SU-DHL-6 (cell line): ENCODE measurements at regions not wholly inside any gene's neighbourhood (a gene's known extent, or its start where the extent isn't known, plus 50 kb on each side); places are given as distances from the start of the nearest gene placed in this dataset.

ENCODE experiments used
- H2AFZ ChIP-seq: fragments of 200-600 bp; sonication (generic); 2 replicates; pipeline ENCODE4 v1.6.1; 2014; ENCODE audit warnings: low read depth, mild to moderate bottlenecking, moderate library complexity, mixed read lengths, antibody characterized with exemption, low read length; ENCODE audit not compliant: severe bottlenecking
- H3F3A ChIP-seq: fragments of 200-600 bp; shearing (Covaris generic); 2 replicates; pipeline ENCODE4 v1.6.0; 2016; ENCODE audit warnings: antibody characterized with exemption, mild to moderate bottlenecking; ENCODE audit not compliant: insufficient read depth
- H3K27ac ChIP-seq: fragments of 200-600 bp; sonication (generic); 2 replicates; pipeline ENCODE4 v1.5.1; 2016; ENCODE audit warnings: low read depth, mild to moderate bottlenecking, low read length, moderate library complexity, mixed read lengths
- H3K27me3 ChIP-seq: fragments of 200-600 bp; sonication (generic), shearing (Covaris generic); 2 replicates; pipeline ENCODE4 v1.6.0; 2014; ENCODE audit warnings: mild to moderate bottlenecking, low read length
- H3K36me3 ChIP-seq: fragments of 200-600 bp; sonication (generic); 2 replicates; pipeline ENCODE4 v1.6.1; 2014; ENCODE audit warnings: mild to moderate bottlenecking, low read length, mixed read lengths
- H3K4me2 ChIP-seq: fragments of 300-600, 200-600 bp; shearing (Covaris generic), sonication (generic); 2 replicates; pipeline ENCODE4 v1.6.0; 2014; ENCODE audit warnings: low read length, low read depth, mild to moderate bottlenecking; ENCODE audit not compliant: poor library complexity, severe bottlenecking
- H3K4me3 ChIP-seq: fragments of 200-600 bp; sonication (generic); 2 replicates; pipeline ENCODE4 v1.5.1; 2014; ENCODE audit warnings: antibody characterized with exemption, low read length, mild to moderate bottlenecking, mixed read lengths; ENCODE audit not compliant: insufficient read depth, poor library complexity, severe bottlenecking
- H3K79me2 ChIP-seq: fragments of 200-600 bp; sonication (generic); 2 replicates; pipeline ENCODE4 v1.6.1; 2014; ENCODE audit warnings: mild to moderate bottlenecking, low read length, moderate library complexity; ENCODE audit not compliant: insufficient read depth
- H3K9ac ChIP-seq: fragments of 200-600 bp; sonication (generic); 2 replicates; pipeline ENCODE4 v1.7.0; 2014; ENCODE audit warnings: mild to moderate bottlenecking, low read length
- H3K9me2 ChIP-seq: fragments of 200-600 bp; sonication (generic); replicated peaks from 2 replicates; pipeline ENCODE4 v1.6.1; 2014; ENCODE audit warnings: low read length; ENCODE audit not compliant: insufficient read depth
- H3K9me3 ChIP-seq: fragments of 200-600 bp; sonication (generic); 2 replicates; pipeline ENCODE4 v1.6.1; 2014; ENCODE audit warnings: low read length, mixed read lengths; ENCODE audit not compliant: insufficient read depth
- H4K20me1 ChIP-seq: fragments of 200-600 bp; sonication (generic); 2 replicates; pipeline ENCODE4 v1.6.1; 2014; ENCODE audit warnings: low read depth, mild to moderate bottlenecking, antibody characterized with exemption, low read length, moderate library complexity, mixed read lengths
- EZH2phosphoT487 ChIP-seq: fragments of 200-600 bp; sonication (generic), shearing (Covaris generic); conservative IDR thresholded peaks from 2 replicates; pipeline ENCODE4 v1.6.1; 2018; ENCODE audit warnings: mild to moderate bottlenecking, antibody characterized with exemption, low read length, moderate library complexity, mixed read lengths
- TF ChIP-seq, protein P1 (sequence below): fragments of 200-600 bp; sonication (generic); IDR thresholded peaks from one replicate; pipeline ENCODE4 v1.5.1; 2017; ENCODE audit warnings: antibody characterized with exemption, mild to moderate bottlenecking, low read length, moderate library complexity; ENCODE audit not compliant: insufficient read depth, poor library complexity, severe bottlenecking

DNA sequence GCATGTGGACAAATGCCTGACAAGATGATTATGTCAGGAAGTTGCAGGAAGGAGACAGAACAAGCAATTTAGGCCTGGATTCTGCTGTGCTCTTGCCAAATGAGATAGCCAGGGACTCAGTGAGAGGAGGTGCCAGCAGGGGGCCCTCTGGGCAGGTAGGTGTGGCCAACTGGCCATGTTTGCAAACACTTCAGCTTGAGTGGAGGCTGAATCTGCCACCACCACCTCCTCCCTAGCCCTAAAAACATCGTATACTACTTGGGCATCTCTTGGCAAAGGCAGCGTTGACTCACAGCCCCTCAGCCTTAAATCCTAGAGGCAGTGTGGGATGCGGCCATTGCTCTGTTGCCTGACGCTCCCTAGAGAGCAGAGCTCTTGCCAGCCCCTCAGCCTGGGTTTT lies 95.1 kb upstream of the PLET1 start:
- Histone ChIP-seq H4K20me1 (no peaks in the 10 kb centered on the region), H3K36me3 (no peaks in the 10 kb centered on the region), H3K27me3 (no peaks in the 10 kb centered on the region), H3K9ac (no peak overlapping the region), H3K4me2 (no peak overlapping the region), H3K27ac (no peak overlapping the region), H3K4me3 (no peak overlapping the region), H3K9me2 (no peaks in the 10 kb centered on the region), H2AFZ (no peak overlapping the region), H3K79me2 (no peaks in the 10 kb centered on the region), H3K9me3 (no peaks in the 10 kb centered on the region), H3F3A (no peaks in the 10 kb centered on the region)
- no peak for TF ChIP-seq EZH2phosphoT487
- TF ChIP-seq, protein P1, sequence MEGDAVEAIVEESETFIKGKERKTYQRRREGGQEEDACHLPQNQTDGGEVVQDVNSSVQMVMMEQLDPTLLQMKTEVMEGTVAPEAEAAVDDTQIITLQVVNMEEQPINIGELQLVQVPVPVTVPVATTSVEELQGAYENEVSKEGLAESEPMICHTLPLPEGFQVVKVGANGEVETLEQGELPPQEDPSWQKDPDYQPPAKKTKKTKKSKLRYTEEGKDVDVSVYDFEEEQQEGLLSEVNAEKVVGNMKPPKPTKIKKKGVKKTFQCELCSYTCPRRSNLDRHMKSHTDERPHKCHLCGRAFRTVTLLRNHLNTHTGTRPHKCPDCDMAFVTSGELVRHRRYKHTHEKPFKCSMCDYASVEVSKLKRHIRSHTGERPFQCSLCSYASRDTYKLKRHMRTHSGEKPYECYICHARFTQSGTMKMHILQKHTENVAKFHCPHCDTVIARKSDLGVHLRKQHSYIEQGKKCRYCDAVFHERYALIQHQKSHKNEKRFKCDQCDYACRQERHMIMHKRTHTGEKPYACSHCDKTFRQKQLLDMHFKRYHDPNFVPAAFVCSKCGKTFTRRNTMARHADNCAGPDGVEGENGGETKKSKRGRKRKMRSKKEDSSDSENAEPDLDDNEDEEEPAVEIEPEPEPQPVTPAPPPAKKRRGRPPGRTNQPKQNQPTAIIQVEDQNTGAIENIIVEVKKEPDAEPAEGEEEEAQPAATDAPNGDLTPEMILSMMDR: no peak

DNA sequence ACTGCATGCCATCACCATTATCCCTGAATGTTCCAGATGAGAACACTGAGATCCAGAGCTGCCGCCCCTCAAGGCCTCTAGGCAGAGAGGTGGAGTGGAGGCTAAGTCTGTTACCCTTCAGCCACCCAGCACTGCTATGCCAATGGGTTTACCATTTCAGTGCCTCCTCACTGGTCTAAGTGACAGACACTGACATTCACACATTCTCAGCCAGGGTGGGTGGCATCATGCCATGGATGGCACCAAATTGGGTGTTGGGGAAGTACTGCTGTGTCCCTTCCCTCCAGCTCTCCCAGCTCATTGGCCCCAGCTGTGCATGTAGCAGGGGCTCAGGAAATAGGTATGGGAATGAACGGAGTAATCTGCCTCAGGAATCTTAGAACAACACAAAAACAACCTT lies 96.8 kb upstream of the PLET1 start:
- Histone ChIP-seq H2AFZ (no peak overlapping the region), H3K79me2 (no peaks in the 10 kb centered on the region)
- TF ChIP-seq, protein P1: no peak

DNA sequence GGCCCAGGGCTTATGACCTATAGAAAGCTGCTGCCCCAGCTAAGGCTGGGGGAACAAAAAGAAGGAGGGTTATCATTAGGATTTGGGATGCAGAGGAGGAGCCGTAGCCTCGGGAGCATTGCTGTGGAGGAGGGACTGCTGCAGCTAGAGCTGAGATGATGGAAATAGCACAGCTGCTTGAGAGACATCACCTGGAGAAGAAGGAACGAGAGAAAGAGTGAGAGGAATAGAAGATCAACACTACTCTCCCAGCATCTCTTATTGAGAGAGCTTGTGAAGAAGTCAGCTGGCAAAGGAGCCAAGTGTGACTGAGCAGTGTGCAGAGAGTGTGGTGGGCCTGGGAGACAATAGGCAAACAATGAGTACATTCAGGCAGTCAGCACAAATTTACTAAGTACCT lies 100.7 kb upstream of the PLET1 start:
- Histone ChIP-seq H3K4me2 (no peak overlapping the region), H2AFZ (no peak overlapping the region), H3K79me2 (no peaks in the 10 kb centered on the region), H3K27ac (no peak overlapping the region), H3K4me3 (no peak overlapping the region), H3K9me3 (no peaks in the 10 kb centered on the region), H4K20me1 (no peaks in the 10 kb centered on the region), H3F3A (no peaks in the 10 kb centered on the region), H3K36me3 (no peaks in the 10 kb centered on the region), H3K9ac (no peak overlapping the region), H3K9me2 (no peaks in the 10 kb centered on the region), H3K27me3 (no peaks in the 10 kb centered on the region)
- TF ChIP-seq, protein P1: no peak
- no peak for TF ChIP-seq EZH2phosphoT487

More for the DNA sequence above, 96.8 kb upstream of the PLET1 start:
- Histone ChIP-seq H4K20me1 (no peaks in the 10 kb centered on the region), H3K9me2 (no peaks in the 10 kb centered on the region), H3K4me2 (no peak overlapping the region), H3K36me3 (no peaks in the 10 kb centered on the region), H3K4me3 (no peak overlapping the region), H3K27me3 (no peaks in the 10 kb centered on the region), H3K27ac (no peak overlapping the region), H3F3A (no peaks in the 10 kb centered on the region), H3K9ac (no peak overlapping the region), H3K9me3 (no peaks in the 10 kb centered on the region)

DNA sequence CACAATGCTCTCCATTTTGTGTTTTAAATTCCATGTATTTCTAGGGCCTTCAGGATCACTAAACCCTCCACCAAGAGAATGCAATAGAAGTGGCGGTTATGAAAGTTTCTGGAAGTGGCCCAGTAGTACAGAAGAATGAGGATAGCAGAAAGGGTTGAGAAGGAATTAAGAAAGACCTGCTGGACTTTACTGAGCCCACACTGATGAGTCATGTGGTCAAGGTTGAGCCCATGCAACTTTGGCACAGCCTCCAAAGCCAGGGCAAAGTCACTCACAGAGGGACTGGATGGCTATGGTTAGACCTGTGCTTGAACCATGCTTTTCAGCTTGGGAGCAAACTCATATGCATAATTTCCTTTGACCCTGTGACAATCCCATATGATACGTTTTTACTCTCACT lies 102.9 kb upstream of the PLET1 start:
- Histone ChIP-seq H2AFZ (no peak overlapping the region), H3K4me2 (no peak overlapping the region), H4K20me1 (no peaks in the 10 kb centered on the region), H3K9me3 (no peaks in the 10 kb centered on the region), H3K27ac (no peak overlapping the region), H3K27me3 (no peaks in the 10 kb centered on the region), H3K79me2 (no peaks in the 10 kb centered on the region), H3K4me3 (no peak overlapping the region), H3K36me3 (no peaks in the 10 kb centered on the region), H3K9me2 (no peaks in the 10 kb centered on the region), H3K9ac (no peak overlapping the region), H3F3A (no peaks in the 10 kb centered on the region)
- TF ChIP-seq EZH2phosphoT487: no peak
- TF ChIP-seq, protein P1: no peak
